Activated CD8-positive, alpha-beta memory T cell treated with anti-CD3 and anti-CD28 coated beads for 1 hour (primary cell): ENCODE measurements at regions not wholly inside any gene's neighbourhood (a gene's known extent, or its start where the extent isn't known, plus 50 kb on each side); places are given as distances from the start of the nearest gene placed in this dataset.

Source experiments
- DNase-seq, 2 donors: peaks; one replicate each; pipeline ENCODE4 v3.0.0-alpha.2; 2020; ENCODE audit warnings: low read depth in 1 of 2; ENCODE audit errors: extremely low read depth in 1 of 2

- DNase-seq: no peak
Observed at GRCh38 chr12:88957358-88957757, 377.1 kb upstream of the KITLG start.

GRCh38 chr12:88955531-88955930 lies 375.3 kb upstream of the KITLG start:
- no peak for DNase-seq

- no peak for DNase-seq
Observed at GRCh38 chr12:88953029-88953586, 372.8 kb upstream of the KITLG start.

- DNase-seq: no peak
Observed at GRCh38 chr12:88952562-88952942, 372.3 kb upstream of the KITLG start.

- DNase-seq: no peak
Observed at GRCh38 chr12:88951860-88952561, 371.7 kb upstream of the KITLG start.

- DNase-seq: no peak
Observed at GRCh38 chr12:88951177-88951576, 370.9 kb upstream of the KITLG start.

GRCh38 chr12:88947486-88948043 lies 367.3 kb upstream of the KITLG start:
- no peak for DNase-seq

GRCh38 chr12:88946372-88946997 lies 366.2 kb upstream of the KITLG start:
- no peak for DNase-seq

- no peak for DNase-seq
Observed at GRCh38 chr12:88945051-88945732, 364.9 kb upstream of the KITLG start.

GRCh38 chr12:88944397-88944796 lies 364.1 kb upstream of the KITLG start:
- DNase-seq: no peak

- no peak for DNase-seq
Observed at GRCh38 chr12:88940854-88941253, 360.6 kb upstream of the KITLG start.

GRCh38 chr12:88935856-88936255 lies 355.6 kb upstream of the KITLG start:
- no peak for DNase-seq

- no peak for DNase-seq
Observed at GRCh38 chr12:88934163-88934747, 354.0 kb upstream of the KITLG start.

- no peak for DNase-seq
Observed at GRCh38 chr12:88932457-88932856, 352.2 kb upstream of the KITLG start.

GRCh38 chr12:88931598-88931997 lies 351.3 kb upstream of the KITLG start:
- no peak for DNase-seq

GRCh38 chr12:88925454-88925853 lies 345.2 kb upstream of the KITLG start:
- no peak for DNase-seq

- DNase-seq: no peak
Observed at GRCh38 chr12:88924162-88924561, 343.9 kb upstream of the KITLG start.

GRCh38 chr12:88923631-88924030 lies 343.4 kb upstream of the KITLG start:
- DNase-seq: no peak

- DNase-seq: no peak
Observed at GRCh38 chr12:88922816-88923215, 342.5 kb upstream of the KITLG start.

- no peak for DNase-seq
Observed at GRCh38 chr12:88921890-88922532, 341.7 kb upstream of the KITLG start.

GRCh38 chr12:88921434-88921833 lies 341.2 kb upstream of the KITLG start:
- no peak for DNase-seq
